Stimulated activated CD8-positive, alpha-beta memory T cell treated with anti-CD3 and anti-CD28 coated beads, Interleukin-4, amount 100 ng/mL, for 4 hours (primary cell): ENCODE measurements at regions not wholly inside any gene's neighbourhood (a gene's known extent, or its start where the extent isn't known, plus 50 kb on each side); places are given as distances from the start of the nearest gene placed in this dataset.

Experiments used
- DNase-seq, 2 donors: peaks; one replicate each; pipeline ENCODE4 v3.0.0-alpha.2; 2020; ENCODE audit warnings: low read depth in 2 of 2, low spot score in 1 of 2

DNA sequence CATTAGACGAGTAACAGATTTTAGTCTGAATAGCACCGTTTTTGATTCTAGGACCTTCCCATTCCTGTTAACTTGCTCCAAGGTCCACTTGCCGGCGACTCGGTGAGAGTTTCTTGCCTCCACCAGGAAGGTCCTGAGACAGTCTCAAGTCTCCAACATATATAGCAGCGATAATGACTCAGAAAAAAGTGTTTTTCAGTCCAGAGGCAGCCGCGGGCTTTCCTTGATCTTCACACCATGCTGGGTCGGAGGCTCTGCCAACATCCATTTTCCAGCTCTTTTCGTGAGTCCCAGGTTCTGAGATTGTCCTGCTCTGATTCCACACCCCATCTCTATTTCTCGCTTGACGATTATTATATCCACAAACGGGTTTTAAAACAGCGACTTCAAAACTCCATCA is 170.5 kb downstream of the GPX5 start:
- DNase-seq: no peak

DNA sequence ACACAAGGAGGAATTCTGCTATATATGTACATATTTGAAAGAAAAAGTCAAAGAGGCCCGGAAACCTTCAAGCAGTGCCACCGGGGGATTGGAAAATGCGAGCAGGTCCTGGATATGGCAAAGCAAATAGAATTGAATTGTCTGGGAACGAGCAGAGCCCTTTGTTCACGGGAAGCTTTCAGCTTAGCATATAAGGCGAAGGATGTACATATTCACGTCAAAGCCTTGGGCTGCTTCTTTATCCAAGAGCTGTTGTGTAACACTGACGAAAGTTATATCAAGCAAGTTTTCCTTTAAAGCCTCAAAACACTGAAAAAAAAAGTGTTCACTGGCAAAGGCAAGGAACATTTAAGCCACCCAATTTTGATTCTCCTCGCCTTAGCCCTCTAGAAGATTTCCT is 171.0 kb downstream of the GPX5 start:
- DNase-seq: no peak

DNA sequence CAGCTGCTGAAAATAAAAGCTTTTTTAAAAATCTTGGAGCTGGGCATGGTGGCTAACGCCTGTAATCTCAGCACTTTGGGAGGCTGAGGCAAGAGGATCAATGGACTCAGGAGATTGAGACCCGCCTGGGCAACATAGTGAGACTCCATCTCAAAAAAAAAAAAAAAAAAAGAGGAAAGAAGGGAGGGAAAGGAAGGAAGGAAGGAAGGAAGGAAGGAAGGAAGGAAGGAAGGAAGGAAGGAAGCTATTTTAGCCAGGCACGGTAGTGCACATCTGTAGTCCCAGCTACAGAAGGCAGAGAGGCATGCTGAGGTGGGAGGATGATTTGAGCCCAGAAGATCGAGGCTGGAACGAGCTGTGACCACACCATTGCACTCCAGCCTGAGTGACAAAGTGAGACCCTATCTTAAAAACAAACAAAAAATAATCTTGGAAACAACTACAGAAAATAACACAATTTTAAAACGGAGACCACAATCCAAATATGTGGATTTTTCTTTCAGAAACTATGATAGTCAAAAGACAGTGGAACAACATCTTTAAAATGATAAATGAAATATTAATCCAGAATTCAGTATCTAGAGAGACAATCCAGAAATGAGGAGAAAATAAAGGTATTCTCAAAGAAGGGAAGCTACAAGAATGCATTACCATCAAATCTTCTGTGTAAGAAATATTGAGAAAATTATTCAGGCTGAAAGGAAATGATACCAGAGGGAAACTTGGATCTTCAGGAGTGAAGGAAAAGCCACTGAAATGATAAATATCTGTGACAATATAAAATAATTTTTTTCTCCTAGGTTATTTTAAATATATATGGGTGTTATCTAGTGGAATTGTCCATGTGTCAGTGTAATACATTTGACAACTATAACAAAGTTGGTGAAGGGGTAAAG is 182.0 kb downstream of the GPX5 start:
- no peak for DNase-seq

- no peak for DNase-seq
Measured at GRCh38 chr6:28709478-28710349, 184.0 kb downstream of the GPX5 start.

DNA sequence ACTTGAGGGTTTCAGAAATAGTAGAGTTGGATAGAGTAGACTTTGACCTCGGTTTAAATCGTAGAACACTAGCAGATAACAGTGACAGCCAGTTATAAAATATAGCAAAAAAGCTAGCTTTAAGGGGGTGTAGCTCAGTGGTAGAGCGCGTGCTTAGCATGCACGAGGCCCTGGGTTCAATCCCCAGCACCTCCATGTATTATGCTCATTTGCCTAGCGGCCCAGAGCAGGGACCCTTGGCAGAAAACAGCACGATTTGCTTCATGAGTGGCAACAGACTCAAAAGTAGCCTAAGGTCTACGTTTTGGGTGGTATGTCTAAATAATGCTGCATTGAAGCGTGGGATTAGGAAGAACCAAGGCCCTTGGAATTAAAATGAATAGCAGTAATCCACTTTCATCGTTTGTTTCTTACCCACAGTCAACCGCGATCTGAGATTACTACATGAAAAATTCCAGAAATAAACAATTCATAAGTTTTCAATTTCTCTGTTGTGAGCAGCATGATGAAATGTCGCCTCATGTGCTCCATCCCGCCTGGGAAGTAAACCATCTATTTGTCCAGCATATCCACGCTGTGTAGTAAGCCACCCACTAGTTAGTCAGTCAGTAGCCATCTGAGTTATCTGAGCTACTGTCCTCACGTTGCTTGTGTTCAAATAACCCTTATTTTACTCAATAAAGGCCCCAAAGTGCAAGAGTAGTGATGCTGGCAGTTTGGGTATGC is 184.9 kb downstream of the GPX5 start:
- DNase-seq: no peak

- no peak for DNase-seq
Measured at GRCh38 chr6:28711325-28711724, 185.6 kb downstream of the GPX5 start.

DNA sequence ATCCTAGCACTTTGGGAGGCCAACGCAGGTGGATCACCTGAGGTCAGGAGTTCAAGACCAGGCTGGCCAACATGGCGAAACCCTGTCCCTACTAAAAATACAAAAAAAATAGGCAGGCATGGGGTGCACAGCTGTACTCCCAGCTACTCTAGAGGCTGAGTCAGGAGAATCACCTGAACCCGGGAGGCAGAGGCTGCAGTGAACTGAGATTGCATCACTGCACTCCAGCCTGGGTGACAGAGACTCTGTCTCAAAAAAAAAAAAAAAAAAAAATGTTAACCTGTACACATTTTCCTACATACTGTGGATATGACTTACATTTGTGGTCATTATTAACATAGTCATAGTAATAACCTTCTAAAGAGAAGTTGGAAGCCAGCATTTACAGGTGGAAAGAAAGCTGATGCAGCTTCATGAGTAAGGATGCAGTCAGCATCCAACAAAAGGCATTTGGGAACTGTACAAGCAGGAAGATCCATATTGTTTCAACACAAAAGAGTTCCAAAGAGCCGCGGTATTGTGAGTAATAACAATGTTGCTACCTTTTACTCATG is 186.2 kb downstream of the GPX5 start:
- no peak for DNase-seq

GRCh38 chr6:28712982-28713381 is 187.3 kb downstream of the GPX5 start:
- no peak for DNase-seq

GRCh38 chr6:28719275-28719940 is 193.7 kb downstream of the GPX5 start:
- no peak for DNase-seq

DNA sequence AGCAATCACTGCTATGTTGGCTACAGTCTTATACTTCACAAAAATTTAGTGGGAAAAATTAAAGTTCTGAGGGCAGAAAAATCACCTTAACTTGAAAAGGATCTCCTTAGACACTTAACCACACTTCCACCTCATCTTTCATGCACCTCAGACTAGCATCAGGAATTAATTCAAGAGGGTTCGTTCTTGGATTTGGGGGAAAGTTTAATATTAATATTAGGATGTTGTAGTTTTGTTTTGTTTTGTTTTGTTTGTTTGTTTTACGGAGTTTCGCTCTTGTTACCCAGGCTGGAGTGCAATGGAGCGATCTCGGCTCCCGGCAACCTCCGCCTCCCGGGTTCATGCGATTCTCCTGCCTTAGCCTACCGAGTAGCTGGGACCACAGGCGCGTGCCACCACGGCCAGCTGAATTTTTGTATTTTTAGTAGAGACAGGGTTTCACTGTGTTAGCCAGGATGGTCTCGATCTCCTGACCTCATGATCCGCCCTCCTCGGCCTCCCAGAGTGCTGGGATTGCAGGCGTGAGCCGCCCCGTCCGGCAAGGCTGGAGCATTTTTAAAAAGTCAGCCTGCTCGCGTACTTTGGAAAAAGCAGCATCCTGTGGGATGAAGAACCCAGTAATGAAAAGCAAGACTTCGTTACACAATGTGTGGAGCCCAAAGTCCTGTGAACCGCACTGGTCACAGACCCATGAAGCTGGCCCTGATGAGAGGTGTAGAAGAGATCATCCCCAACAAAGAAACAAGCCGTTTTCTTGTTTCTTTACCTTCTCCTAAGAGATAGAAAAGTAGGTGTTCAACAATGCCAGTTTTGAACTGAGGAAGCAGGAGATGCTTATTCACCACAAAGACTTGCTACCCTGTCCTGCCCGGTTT is 194.9 kb downstream of the GPX5 start:
- no peak for DNase-seq

GRCh38 chr6:28721372-28721771 is 195.7 kb downstream of the GPX5 start:
- DNase-seq: no peak

- DNase-seq: no peak
Measured at GRCh38 chr6:28724395-28724794, 198.7 kb downstream of the GPX5 start.

GRCh38 chr6:28725274-28725809 is 198.4 kb downstream of the TRIM27 start:
- DNase-seq: no peak

DNA sequence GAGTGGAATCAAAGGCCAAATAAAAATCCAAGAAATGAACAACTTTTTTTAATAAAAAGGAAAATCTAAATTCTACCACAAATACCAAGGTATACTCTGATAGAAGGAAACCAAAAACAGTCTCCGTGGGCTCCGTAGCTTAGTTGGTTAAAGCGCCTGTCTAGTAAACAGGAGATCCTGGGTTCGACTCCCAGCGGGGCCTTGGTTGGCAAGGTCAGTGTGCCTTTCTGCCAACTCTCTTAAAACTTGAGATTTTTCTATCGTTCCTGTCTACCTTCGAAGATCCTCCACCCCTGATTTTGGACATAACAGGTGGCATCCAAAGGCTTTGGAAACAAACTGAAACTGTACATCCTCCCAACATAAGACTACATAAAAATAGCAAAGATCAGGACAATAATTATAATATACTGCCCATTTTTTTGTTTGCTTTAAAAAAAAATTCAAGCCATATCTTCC is 197.9 kb downstream of the TRIM27 start:
- DNase-seq: no peak

DNA sequence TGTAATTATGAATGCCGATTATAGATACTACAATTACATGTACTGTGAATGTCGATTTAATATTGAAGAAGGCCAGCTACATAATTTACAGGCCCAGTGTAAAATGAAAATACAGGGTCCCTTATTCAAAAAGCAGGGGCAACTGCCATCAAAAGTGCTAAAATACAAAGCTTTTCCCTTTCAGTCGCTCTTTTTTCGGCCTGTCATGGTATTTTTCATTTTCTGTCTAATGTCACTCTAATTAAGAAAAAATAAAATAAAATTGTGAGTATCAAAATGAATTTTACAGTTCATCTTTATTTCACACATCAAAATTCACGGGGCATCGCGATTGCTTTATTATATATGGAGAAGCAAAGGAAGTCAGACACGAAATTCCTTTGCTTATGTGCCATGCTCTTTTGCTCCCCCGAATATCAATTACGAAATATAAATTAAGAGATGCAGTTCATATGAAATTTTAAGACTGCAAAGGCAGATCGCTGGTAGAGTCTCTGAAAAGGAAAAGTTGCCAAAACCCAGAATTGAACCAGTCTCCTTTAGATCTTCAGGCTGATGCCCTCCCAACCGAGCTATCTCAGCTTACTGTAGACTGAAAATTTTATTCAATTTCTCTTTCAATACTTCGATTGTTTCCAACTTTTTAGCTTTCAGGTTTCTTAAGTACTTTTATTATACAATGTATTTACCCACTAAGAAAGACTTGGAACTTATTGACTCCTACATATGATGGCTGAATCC is 197.0 kb downstream of the TRIM27 start:
- no peak for DNase-seq

DNA sequence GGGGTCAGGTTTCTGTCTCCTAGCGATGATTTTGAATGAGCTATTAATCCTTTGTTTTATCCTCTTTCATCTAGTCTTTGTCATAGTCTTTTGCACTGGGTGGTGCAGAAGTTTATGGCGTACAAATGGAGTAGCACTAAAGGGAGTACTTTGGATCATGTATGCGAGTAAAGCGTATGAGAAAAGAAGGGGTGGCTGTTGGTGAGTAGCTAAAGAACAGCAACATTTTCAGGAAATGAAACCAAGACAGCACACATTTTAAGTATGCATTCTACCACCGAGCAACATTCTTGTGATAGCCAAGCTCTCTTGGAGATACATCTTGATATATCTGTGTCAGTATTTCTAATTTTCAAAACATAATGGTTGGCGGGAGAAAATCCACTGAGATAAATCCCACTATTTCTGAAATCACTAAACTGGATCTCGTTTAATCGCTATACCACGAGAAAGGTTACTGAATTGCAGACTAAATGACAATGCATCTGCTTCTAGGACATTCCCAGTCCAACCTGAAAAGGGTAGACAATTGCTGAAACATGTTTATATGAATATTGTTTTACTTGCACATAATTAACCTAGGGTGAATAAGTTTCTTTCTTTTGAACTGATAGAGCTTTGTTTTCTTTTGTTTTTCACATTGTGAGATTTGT is 196.1 kb downstream of the TRIM27 start:
- no peak for DNase-seq

DNA sequence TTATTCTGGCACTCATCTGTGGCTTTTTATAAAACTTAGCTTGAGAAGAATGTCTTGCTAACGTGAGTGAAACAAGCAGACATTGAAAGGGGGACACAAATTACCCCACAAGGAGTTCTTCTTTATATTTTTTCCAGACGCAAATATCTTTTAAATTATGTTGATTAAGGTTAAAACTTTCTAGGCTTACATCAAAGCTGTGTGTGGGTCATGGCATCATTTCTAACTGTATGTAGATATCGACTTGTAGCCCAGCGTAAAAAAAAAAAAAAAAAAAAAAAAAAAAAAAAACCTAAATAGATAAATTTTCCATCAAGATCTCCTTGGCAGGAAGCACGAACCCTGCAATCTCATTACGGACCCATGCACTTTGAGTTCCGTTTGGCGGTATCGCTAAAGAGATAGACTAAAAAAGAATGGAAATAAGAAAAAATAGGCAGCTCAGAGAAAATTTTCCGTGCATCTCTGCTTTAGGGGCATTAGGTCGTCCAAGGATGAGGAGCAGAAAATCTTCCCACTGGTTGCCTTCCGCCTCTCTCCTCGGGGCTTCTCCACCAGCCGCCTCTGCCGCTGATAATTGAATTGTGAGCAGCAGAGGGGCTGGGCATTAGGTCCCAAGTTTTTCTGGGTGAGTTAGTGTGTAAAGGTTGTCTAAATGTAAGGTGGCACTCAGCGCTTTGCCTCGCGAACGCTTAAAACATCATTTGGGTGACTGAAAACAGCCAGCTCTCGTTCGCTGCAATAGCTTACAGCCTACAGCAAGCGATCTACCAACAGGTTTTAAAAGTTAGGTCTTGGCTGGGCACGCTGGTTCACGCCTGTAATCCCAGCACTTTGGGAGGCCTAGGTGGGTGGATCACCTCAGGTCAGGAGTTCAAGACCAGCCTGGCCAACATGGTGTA is 194.0 kb downstream of the TRIM27 start:
- DNase-seq: no peak
